H1 (cell line): ENCODE measurements at regions not wholly inside any gene's neighbourhood (a gene's known extent, or its start where the extent isn't known, plus 50 kb on each side); places are given as distances from the start of the nearest gene placed in this dataset.
A peak's percentile ranks its signal among the peaks of the same experiment; 100 is the strongest.

ENCODE experiments used
- CTCF ChIA-PET: fragments of 300-600 bp; sonication (Branson Sonifier 250); formaldehyde crosslinking; loops from one replicate; lab custom pipeline; 2021; ENCODE audit not compliant: partially characterized antibody; lab: Charles Lee
- POLR2A ChIA-PET: fragments of 300-600 bp; sonication (Branson Sonifier 250); formaldehyde crosslinking; loops from one replicate; lab custom pipeline; 2021; ENCODE audit warnings: inconsistent platforms; ENCODE audit not compliant: partially characterized antibody; lab: Charles Lee
- DNase-seq, 2 experiments: peaks; one replicate each; pipeline versions ENCODE4 v3.0.0 to v3.0.0-alpha.2; 2010 to 2022; ENCODE audit warnings: low spot score in 2 of 2, low read depth in 1 of 2, mixed read lengths in 1 of 2
- FAIRE-seq: peaks from 2 replicates; lab custom pipeline; 2011; peaks lifted over from hg19 to GRCh38; lab: Jason Lieb, UNC
- H2AFZ ChIP-seq: 2 replicates; pipeline ENCODE4 v1.8.1; 2012; ENCODE audit warnings: low read length, inconsistent platforms
- H2AK5ac ChIP-seq: 2 replicates; pipeline ENCODE4 v1.6.1; 2013; ENCODE audit warnings: low read depth, low read length
- H2BK120ac ChIP-seq: replicated peaks from 2 replicates; pipeline ENCODE3; 2013; ENCODE audit warnings: low read depth, low read length, inconsistent platforms
- H2BK12ac ChIP-seq: 2 replicates; pipeline ENCODE4 v1.6.1; 2013; ENCODE audit warnings: low read depth, low read length
- H2BK15ac ChIP-seq: 2 replicates; pipeline ENCODE4 v1.6.1; 2013; ENCODE audit warnings: low read length
- H2BK20ac ChIP-seq: 2 replicates; pipeline ENCODE4 v1.6.1; 2013; ENCODE audit warnings: low read length
- H2BK5ac ChIP-seq: 2 replicates; pipeline ENCODE4 v1.6.1; 2013; ENCODE audit warnings: low read depth, low read length
- H3K14ac ChIP-seq: 2 replicates; pipeline ENCODE4 v1.6.1; 2013; ENCODE audit warnings: inconsistent platforms; ENCODE audit not compliant: insufficient read length
- H3K18ac ChIP-seq: 2 replicates; pipeline ENCODE4 v1.6.1; 2013; ENCODE audit warnings: low read length; ENCODE audit errors: extremely low read depth
- H3K23ac ChIP-seq: 2 replicates; pipeline ENCODE4 v1.6.1; 2013; ENCODE audit warnings: inconsistent platforms; ENCODE audit not compliant: insufficient read length
- H3K23me2 ChIP-seq: 2 replicates; pipeline ENCODE4 v1.6.1; 2013; ENCODE audit warnings: low read depth, low read length
- H3K27ac ChIP-seq: 2 replicates; pipeline ENCODE4 v1.6.1; 2011; ENCODE audit warnings: low read depth, low read length, inconsistent platforms
- H3K27me3 ChIP-seq, 4 experiments: replicated peaks in 1 of 4; 1 replicate in 1 of 4; 2 replicates in 3 of 4; pipeline versions ENCODE4 v1.6.1 to v1.8.1; 2011 to 2013; ENCODE audit warnings: low read length in 3 of 4, mild to moderate bottlenecking in 3 of 4, inconsistent platforms in 2 of 4, mixed read lengths in 2 of 4, moderate library complexity in 1 of 4; ENCODE audit not compliant: control insufficient read depth in 3 of 4, insufficient read depth in 3 of 4; ENCODE audit errors: extremely low read depth in 1 of 4
- H3K36me3 ChIP-seq, 4 experiments: 2 replicates each; pipeline versions ENCODE4 v1.6.1 to v1.8.1; 2011 to 2013; ENCODE audit warnings: mild to moderate bottlenecking in 4 of 4, low read length in 3 of 4, moderate library complexity in 2 of 4, control low read depth in 1 of 4, inconsistent platforms in 1 of 4; ENCODE audit not compliant: insufficient read depth in 4 of 4, control insufficient read depth in 2 of 4
- H3K4ac ChIP-seq: replicated peaks from 2 replicates; pipeline ENCODE3; 2013; ENCODE audit warnings: low read length, low read depth, mixed read lengths, inconsistent platforms; ENCODE audit not compliant: insufficient read length
- H3K4me1 ChIP-seq, 4 experiments: replicated peaks in 1 of 4; 1 replicate in 1 of 4; 2 replicates in 3 of 4; pipeline versions ENCODE4 v1.6.1 to v1.8.1; 2011 to 2013; ENCODE audit warnings: low read length in 3 of 4, inconsistent platforms in 2 of 4, mixed read lengths in 1 of 4; ENCODE audit not compliant: insufficient read depth in 4 of 4, control insufficient read depth in 3 of 4
- H3K4me2 ChIP-seq, 2 experiments: 2 replicates each; pipeline versions ENCODE4 v1.6.1 to v1.8.1; 2011 to 2013; ENCODE audit warnings: low read depth in 2 of 2, low read length in 2 of 2, control low read depth in 1 of 2, inconsistent platforms in 1 of 2, mild to moderate bottlenecking in 1 of 2; ENCODE audit not compliant: insufficient read depth in 1 of 2
- H3K4me3 ChIP-seq, 4 experiments: fragments of 200-600, 300-600 bp in 1 of 4; sonication (generic), shearing (Covaris generic), sonication (Bioruptor Twin) in 1 of 4; 2 replicates each; pipeline versions ENCODE4 v1.5.1 to v1.8.1; 2011 to 2016; ENCODE audit warnings: low read length in 4 of 4, low read depth in 3 of 4, control low read depth in 2 of 4, inconsistent platforms in 2 of 4, mild to moderate bottlenecking in 2 of 4, mixed read lengths in 1 of 4, moderate library complexity in 1 of 4; ENCODE audit not compliant: insufficient read depth in 2 of 4; ENCODE audit errors: extremely low read depth in 1 of 4
- H3K56ac ChIP-seq: replicated peaks from 2 replicates; pipeline ENCODE3; 2013; ENCODE audit warnings: low read depth, mild to moderate bottlenecking, mixed read lengths, low read length, inconsistent platforms; ENCODE audit not compliant: insufficient read length
- H3K79me1 ChIP-seq: 2 replicates; pipeline ENCODE4 v1.6.1; 2013; ENCODE audit warnings: low read depth, low read length, control low read depth
- H3K79me2 ChIP-seq, 2 experiments: 2 replicates each; pipeline versions ENCODE4 v1.6.1 to v1.8.1; 2012 to 2013; ENCODE audit warnings: low read length in 2 of 2, mild to moderate bottlenecking in 2 of 2, inconsistent platforms in 1 of 2; ENCODE audit not compliant: insufficient read depth in 2 of 2, control insufficient read depth in 1 of 2
- H3K9ac ChIP-seq, 4 experiments: replicated peaks in 1 of 4; 1 replicate in 1 of 4; 2 replicates in 3 of 4; pipeline versions ENCODE4 v1.6.1 to v1.8.1; 2011 to 2013; ENCODE audit warnings: low read depth in 3 of 4, low read length in 3 of 4, control low read depth in 2 of 4, mild to moderate bottlenecking in 2 of 4, moderate library complexity in 2 of 4, inconsistent platforms in 1 of 4; ENCODE audit errors: extremely low read depth in 1 of 4
- H3K9me3 ChIP-seq, 2 experiments: 2 replicates each; pipeline versions ENCODE4 v1.6.1 to v1.8.1; 2012 to 2013; ENCODE audit warnings: mild to moderate bottlenecking in 2 of 2, moderate library complexity in 2 of 2, control low read depth in 1 of 2, inconsistent platforms in 1 of 2, low read depth in 1 of 2, low read length in 1 of 2, mixed read lengths in 1 of 2; ENCODE audit not compliant: insufficient read depth in 2 of 2
- H4K20me1 ChIP-seq, 2 experiments: replicated peaks in 1 of 2; 2 replicates each; pipeline versions ENCODE3 to v1.8.1; 2011 to 2013; ENCODE audit warnings: inconsistent platforms in 2 of 2, low read length in 2 of 2, mild to moderate bottlenecking in 1 of 2; ENCODE audit not compliant: insufficient read depth in 2 of 2, control insufficient read depth in 1 of 2
- H4K5ac ChIP-seq: 2 replicates; pipeline ENCODE4 v1.6.1; 2013; ENCODE audit warnings: low read length, low read depth, mixed read lengths, inconsistent platforms; ENCODE audit not compliant: insufficient read length
- H4K8ac ChIP-seq: 2 replicates; pipeline ENCODE4 v1.8.0; 2013; ENCODE audit warnings: mild to moderate bottlenecking, moderate library complexity, low read length, inconsistent platforms; ENCODE audit not compliant: insufficient read depth; ENCODE audit errors: extremely low read depth
- H4K91ac ChIP-seq: replicated peaks from 2 replicates; pipeline ENCODE3; 2013; ENCODE audit warnings: low read length, mixed read lengths, inconsistent platforms; ENCODE audit not compliant: insufficient read length
- CTBP2 ChIP-seq: IDR thresholded peaks from 2 replicates; pipeline ENCODE4 v1.7.0; 2011; ENCODE audit warnings: borderline replicate concordance, mild to moderate bottlenecking, moderate library complexity, mixed read lengths, low read length; ENCODE audit not compliant: insufficient read depth, insufficient read length
- JUND ChIP-seq: IDR thresholded peaks from 2 replicates; pipeline ENCODE4 v1.6.1; 2011; ENCODE audit warnings: mild to moderate bottlenecking, improper control_type of control experiment, low read length
- KDM4A ChIP-seq: IDR thresholded peaks from one replicate; pipeline ENCODE4 v1.7.1; 2012; ENCODE audit warnings: low read depth, mild to moderate bottlenecking, moderate library complexity, low read length, inconsistent platforms; ENCODE audit not compliant: severe bottlenecking
- POU5F1 ChIP-seq: IDR thresholded peaks from 2 replicates; pipeline ENCODE4 v1.6.1; 2011; ENCODE audit warnings: low read depth, mild to moderate bottlenecking, low read length, moderate library complexity
- RAD21 ChIP-seq, 2 experiments: IDR thresholded peaks in 1 of 2; conservative IDR thresholded peaks in 1 of 2; 2 replicates each; pipeline ENCODE4 v1.6.1; 2011; ENCODE audit warnings: low read depth in 2 of 2, low read length in 2 of 2, improper control_type of control experiment in 1 of 2, inconsistent platforms in 1 of 2, mild to moderate bottlenecking in 1 of 2, moderate library complexity in 1 of 2
- SP4 ChIP-seq: IDR thresholded peaks from 2 replicates; pipeline ENCODE4 v1.6.1; 2012; ENCODE audit warnings: low read length, inconsistent platforms
- WGBS, 2 experiments: shearing (Covaris generic) in 1 of 2; methylation state at CpG; one replicate each; pipeline versions ENCODE4 v1.1.6 to v1.1.7; 2013 to 2015; ENCODE audit warnings: low lambda C conversion rate in 2 of 2, mixed read lengths in 2 of 2, inconsistent platforms in 1 of 2, low coverage in 1 of 2, missing lambda C conversion rate in 1 of 2; ENCODE audit not compliant: insufficient replicate concordance in 2 of 2, insufficient coverage in 1 of 2, insufficient read length in 1 of 2; ENCODE audit errors: extremely low coverage in 1 of 2, missing lambda C conversion rate in 1 of 2; 5-methylcytosine and 5-hydroxymethylcytosine counted together
- TF ChIP-seq, protein P1 (sequence below), 3 experiments: IDR thresholded peaks; 1 replicate in 2 of 3; 2 replicates in 1 of 3; pipeline versions ENCODE4 v1.5.1 to v1.6.1; 2011; ENCODE audit warnings: low read length in 3 of 3, mild to moderate bottlenecking in 3 of 3, inconsistent platforms in 2 of 3, low read depth in 1 of 3, moderate library complexity in 1 of 3; ENCODE audit not compliant: insufficient read depth in 1 of 3; ENCODE audit errors: control extremely low read depth in 1 of 3
- TF ChIP-seq, protein P2 (sequence below): IDR thresholded peaks from 2 replicates; pipeline ENCODE4 v1.6.1; 2012; ENCODE audit warnings: inconsistent platforms

DNA sequence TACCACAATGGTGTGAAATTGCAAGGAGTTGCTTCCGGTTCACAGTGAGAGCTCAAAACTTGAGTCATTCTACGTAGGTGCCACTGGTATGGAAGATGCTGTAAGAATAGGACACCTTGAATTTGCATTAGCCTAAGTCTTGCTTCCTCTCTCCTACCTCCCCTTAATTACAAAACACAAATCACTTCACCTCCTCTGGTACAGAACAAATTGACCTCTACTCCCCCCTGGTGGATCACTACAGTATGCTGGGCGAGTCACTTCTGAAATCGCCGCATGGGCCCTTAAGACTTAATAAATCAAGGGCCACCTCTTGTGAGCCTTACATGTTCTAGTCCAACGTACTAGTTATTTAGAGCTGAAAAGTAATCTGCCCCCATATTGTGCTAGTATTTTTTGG is 145.3 kb upstream of the SMARCA2 start:
- Histone ChIP-seq H3K14ac (no peak overlapping the region), H4K20me1 (no peaks in the 10 kb centered on the region), H3K4me3 (no peak overlapping the region), H2BK20ac (no peak overlapping the region), H3K36me3 (no peaks in the 10 kb centered on the region), H3K18ac (no peak overlapping the region), H4K8ac (no peak overlapping the region), H3K9me3 (no peaks in the 10 kb centered on the region), H3K56ac (no peak overlapping the region), H3K79me1 (no peaks in the 10 kb centered on the region), H2AFZ (no peak overlapping the region), H2BK15ac (no peak overlapping the region), H3K4me2 (no peak overlapping the region), H3K79me2 (no peaks in the 10 kb centered on the region), H3K4ac (no peak overlapping the region), H3K23ac (no peak overlapping the region), H2BK120ac (no peak overlapping the region), H3K4me1 (peaks cover 0 to 13% (median 3%) of the 10 kb centered on the region in 4 experiments; a peak in 4 of 7 replicates), H3K27me3 (no peaks in the 10 kb centered on the region), H2BK12ac (no peak overlapping the region), H3K9ac (no peak overlapping the region), H4K91ac (no peak overlapping the region), H2BK5ac (no peak overlapping the region), H3K23me2 (no peaks in the 10 kb centered on the region), H4K5ac (no peak overlapping the region), H2AK5ac (no peak overlapping the region), H3K27ac (no peak overlapping the region)
- ChIA-PET CTCF (interaction anchor here (0.7 to 4.7 kb wide), 20 partner anchors 9 to 861 kb away, joined by 3 to 27 read pairs (median 7); no protein-coding TSS in a partner anchor), POLR2A (no interaction called here)
- peak; percentile 49 to 64 for DNase-seq
- WGBS, 2 experiments, result 49% methylated on average over 6 of the region's 6 CpGs; no CpG with 5 or more reads in 1 of the 2 experiments
- TF ChIP-seq KDM4A, result no peak
- 0 out of 2 replicates have a peak, but pooled peaks have one; percentile 20 for TF ChIP-seq POU5F1
- TF ChIP-seq, protein P1, sequence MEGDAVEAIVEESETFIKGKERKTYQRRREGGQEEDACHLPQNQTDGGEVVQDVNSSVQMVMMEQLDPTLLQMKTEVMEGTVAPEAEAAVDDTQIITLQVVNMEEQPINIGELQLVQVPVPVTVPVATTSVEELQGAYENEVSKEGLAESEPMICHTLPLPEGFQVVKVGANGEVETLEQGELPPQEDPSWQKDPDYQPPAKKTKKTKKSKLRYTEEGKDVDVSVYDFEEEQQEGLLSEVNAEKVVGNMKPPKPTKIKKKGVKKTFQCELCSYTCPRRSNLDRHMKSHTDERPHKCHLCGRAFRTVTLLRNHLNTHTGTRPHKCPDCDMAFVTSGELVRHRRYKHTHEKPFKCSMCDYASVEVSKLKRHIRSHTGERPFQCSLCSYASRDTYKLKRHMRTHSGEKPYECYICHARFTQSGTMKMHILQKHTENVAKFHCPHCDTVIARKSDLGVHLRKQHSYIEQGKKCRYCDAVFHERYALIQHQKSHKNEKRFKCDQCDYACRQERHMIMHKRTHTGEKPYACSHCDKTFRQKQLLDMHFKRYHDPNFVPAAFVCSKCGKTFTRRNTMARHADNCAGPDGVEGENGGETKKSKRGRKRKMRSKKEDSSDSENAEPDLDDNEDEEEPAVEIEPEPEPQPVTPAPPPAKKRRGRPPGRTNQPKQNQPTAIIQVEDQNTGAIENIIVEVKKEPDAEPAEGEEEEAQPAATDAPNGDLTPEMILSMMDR (IDR thresholded peaks at IDR 0.05; ENCODE audit: control extremely low read depth in 1 of 3, insufficient read depth in 1 of 3, low read depth in 1 of 3, low read length in 3 of 3), result peak; percentile 42 to 82 (median 74)
- peak; percentile 86 to 90 for TF ChIP-seq RAD21 (IDR thresholded peaks at IDR 0.05 in 1 of 2, conservative IDR thresholded peaks at IDR 0.05 in 1 of 2; ENCODE audit: low read depth in 2 of 2, low read length in 2 of 2)
- TF ChIP-seq CTBP2, result no peak
- no peak for TF ChIP-seq SP4
- TF ChIP-seq, protein P2, sequence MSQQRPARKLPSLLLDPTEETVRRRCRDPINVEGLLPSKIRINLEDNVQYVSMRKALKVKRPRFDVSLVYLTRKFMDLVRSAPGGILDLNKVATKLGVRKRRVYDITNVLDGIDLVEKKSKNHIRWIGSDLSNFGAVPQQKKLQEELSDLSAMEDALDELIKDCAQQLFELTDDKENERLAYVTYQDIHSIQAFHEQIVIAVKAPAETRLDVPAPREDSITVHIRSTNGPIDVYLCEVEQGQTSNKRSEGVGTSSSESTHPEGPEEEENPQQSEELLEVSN, result no peak
- TF ChIP-seq JUND, result no peak
- peak; percentile 95 for FAIRE-seq
